Prostate gland (tissue), 2 donors: ENCODE measurements at regions not wholly inside any gene's neighbourhood (a gene's known extent, or its start where the extent isn't known, plus 50 kb on each side); places are given as distances from the start of the nearest gene placed in this dataset.

Source experiments
- DNase-seq: peaks from one replicate; pipeline ENCODE4 v3.0.0-alpha.2; 2019; ENCODE audit warnings: low spot score
- H3K27ac ChIP-seq, 2 donors: fragments of 200-600 bp; sonication (generic); 2 replicates each; pipeline ENCODE4 v1.5.1; 2017 to 2019
- H3K27me3 ChIP-seq: fragments of 200-600 bp; sonication (generic); replicated peaks from 2 replicates; pipeline ENCODE4 v1.5.1; 2019; ENCODE audit not compliant: insufficient read depth
- H3K36me3 ChIP-seq, 2 donors: fragments of 200-600 bp; sonication (generic); 1 replicate in 1 of 2; 2 replicates in 1 of 2; pipeline versions ENCODE4 v1.5.1 to v1.8.1; 2017 to 2019
- H3K4me1 ChIP-seq: fragments of 200-600 bp; sonication (generic); replicated peaks from 2 replicates; pipeline ENCODE4 v1.5.1; 2019
- H3K4me3 ChIP-seq, 2 donors: fragments of 200-600 bp; sonication (generic); 2 replicates each; pipeline ENCODE4 v1.5.1; 2017 to 2019
- H3K9me3 ChIP-seq: fragments of 200-600 bp; sonication (generic); 2 replicates; pipeline ENCODE4 v1.5.1; 2017
- POLR2A ChIP-seq: fragments of 450-650 bp; IDR thresholded peaks from one replicate; pipeline ENCODE4 v1.6.1; 2016; ENCODE audit warnings: antibody characterized with exemption, mild to moderate bottlenecking
- POLR2AphosphoS5 ChIP-seq: sonication (generic); formaldehyde crosslinking; IDR thresholded peaks from one replicate; pipeline ENCODE4 v1.6.1; 2017; ENCODE audit warnings: antibody characterized with exemption
- WGBS: methylation state at CpG from one replicate; pipeline ENCODE4 v1.1.5; 2018; 5-methylcytosine and 5-hydroxymethylcytosine counted together
- intact Hi-C: fragments of 100-400 bp; cut with DNase I; formaldehyde crosslinking; loops from one replicate; pipeline ENCODE4 v1.14.2; 2022
- TF ChIP-seq, protein P1 (sequence below), 4 experiments: fragments of 200-600 bp in 2 of 4; fragments of 450-650 bp in 2 of 4; sonication (generic) in 2 of 4; IDR thresholded peaks; 1 replicate in 3 of 4; 2 replicates in 1 of 4; pipeline ENCODE4 v1.5.1; 2016 to 2019; ENCODE audit warnings: antibody characterized with exemption in 4 of 4, mild to moderate bottlenecking in 2 of 4, moderate library complexity in 2 of 4

- WGBS: 82% methylated on average over 4 of the region's 4 CpGs
- peaks cover 2% of the 10 kb centered on the region for H3K27me3 ChIP-seq
- DNase-seq: no peak
- H3K36me3 ChIP-seq: no peaks in the 10 kb centered on the region
- no peak overlapping the region for H3K4me3 ChIP-seq
- TF ChIP-seq, protein P1, sequence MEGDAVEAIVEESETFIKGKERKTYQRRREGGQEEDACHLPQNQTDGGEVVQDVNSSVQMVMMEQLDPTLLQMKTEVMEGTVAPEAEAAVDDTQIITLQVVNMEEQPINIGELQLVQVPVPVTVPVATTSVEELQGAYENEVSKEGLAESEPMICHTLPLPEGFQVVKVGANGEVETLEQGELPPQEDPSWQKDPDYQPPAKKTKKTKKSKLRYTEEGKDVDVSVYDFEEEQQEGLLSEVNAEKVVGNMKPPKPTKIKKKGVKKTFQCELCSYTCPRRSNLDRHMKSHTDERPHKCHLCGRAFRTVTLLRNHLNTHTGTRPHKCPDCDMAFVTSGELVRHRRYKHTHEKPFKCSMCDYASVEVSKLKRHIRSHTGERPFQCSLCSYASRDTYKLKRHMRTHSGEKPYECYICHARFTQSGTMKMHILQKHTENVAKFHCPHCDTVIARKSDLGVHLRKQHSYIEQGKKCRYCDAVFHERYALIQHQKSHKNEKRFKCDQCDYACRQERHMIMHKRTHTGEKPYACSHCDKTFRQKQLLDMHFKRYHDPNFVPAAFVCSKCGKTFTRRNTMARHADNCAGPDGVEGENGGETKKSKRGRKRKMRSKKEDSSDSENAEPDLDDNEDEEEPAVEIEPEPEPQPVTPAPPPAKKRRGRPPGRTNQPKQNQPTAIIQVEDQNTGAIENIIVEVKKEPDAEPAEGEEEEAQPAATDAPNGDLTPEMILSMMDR (IDR thresholded peaks at IDR 0.05): no peak
- no peak for TF ChIP-seq POLR2A
- no peak for TF ChIP-seq POLR2AphosphoS5
- no peaks in the 10 kb centered on the region for H3K9me3 ChIP-seq
- no peaks in the 10 kb centered on the region for H3K4me1 ChIP-seq
- intact Hi-C loops: no loop called here
- H3K27ac ChIP-seq: no peak overlapping the region
These were observed 163.0 kb upstream of the IGSF21 start for GRCh38 chr1:17944646-17945045.

- no peak overlapping the region for H3K4me3 ChIP-seq
- intact Hi-C loops: no loop called here
- no peaks in the 10 kb centered on the region for H3K9me3 ChIP-seq
- H3K27ac ChIP-seq: no peak overlapping the region
- WGBS: 97% methylated on average over 1 of the region's 1 CpG
- no peak for DNase-seq
- TF ChIP-seq, protein P1 (IDR thresholded peaks at IDR 0.05): no peak
- TF ChIP-seq POLR2A: no peak
- no peak for TF ChIP-seq POLR2AphosphoS5
- H3K36me3 ChIP-seq: no peaks in the 10 kb centered on the region
- peaks cover 3% of the 10 kb centered on the region for H3K27me3 ChIP-seq
- H3K4me1 ChIP-seq: no peaks in the 10 kb centered on the region
These were observed 161.2 kb upstream of the IGSF21 start for GRCh38 chr1:17946434-17946833.

GRCh38 chr1:17948594-17948993 is 159.0 kb upstream of the IGSF21 start:
- no peak overlapping the region for H3K4me3 ChIP-seq
- TF ChIP-seq POLR2AphosphoS5: no peak
- TF ChIP-seq, protein P1 (IDR thresholded peaks at IDR 0.05): no peak
- TF ChIP-seq POLR2A: no peak
- 44% methylated on average over 9 of the region's 9 CpGs for WGBS
- no peaks in the 10 kb centered on the region for H3K9me3 ChIP-seq
- intact Hi-C loops: no loop called here
- peaks cover 20% of the 10 kb centered on the region for H3K27me3 ChIP-seq
- no peak for DNase-seq
- no peaks in the 10 kb centered on the region for H3K4me1 ChIP-seq
- no peaks in the 10 kb centered on the region for H3K36me3 ChIP-seq
- no peak overlapping the region for H3K27ac ChIP-seq

- Histone ChIP-seq H3K36me3 (no peaks in the 10 kb centered on the region), H3K27me3 (peaks cover 23% of the 10 kb centered on the region), H3K4me3 (no peak overlapping the region), H3K9me3 (no peaks in the 10 kb centered on the region), H3K27ac (no peak overlapping the region), H3K4me1 (no peaks in the 10 kb centered on the region)
- no peak for DNase-seq
- intact Hi-C loops: no loop called here
- TF ChIP-seq POLR2AphosphoS5: no peak
- WGBS: 47% methylated on average over 8 of the region's 8 CpGs
These were observed 158.1 kb upstream of the IGSF21 start for GRCh38 chr1:17949511-17949910.

GRCh38 chr1:17950728-17951127 is 156.9 kb upstream of the IGSF21 start:
- Histone ChIP-seq H3K9me3 (no peaks in the 10 kb centered on the region), H3K27me3 (peaks cover 23% of the 10 kb centered on the region), H3K27ac (no peak overlapping the region), H3K36me3 (no peaks in the 10 kb centered on the region), H3K4me1 (no peaks in the 10 kb centered on the region), H3K4me3 (no peak overlapping the region)
- DNase-seq: no peak
- TF ChIP-seq, protein P1 (IDR thresholded peaks at IDR 0.05): no peak
- no peak for TF ChIP-seq POLR2A
- no peak for TF ChIP-seq POLR2AphosphoS5
- 63% methylated on average over 11 of the region's 12 CpGs for WGBS
- intact Hi-C loops: no loop called here
